ENCODE measurements at regions not wholly inside any gene's neighbourhood (a gene's known extent, or its start where the extent isn't known, plus 50 kb on each side); places are given as distances from the start of the nearest gene placed in this dataset.

- TF ChIP-seq CTCF (conservative IDR thresholded peaks at IDR 0.05): no peak
- H3K27ac ChIP-seq: no peak overlapping the region
These were observed 75.1 kb upstream of the TBX20 start for GRCh38 chr7:35329026-35329425.

GRCh38 chr7:35319606-35320005 is 65.7 kb upstream of the TBX20 start:
- H3K27ac ChIP-seq: no peak overlapping the region
- TF ChIP-seq ZFX (IDR thresholded peaks at IDR 0.05) (no peak), CTCF (conservative IDR thresholded peaks at IDR 0.05) (no peak)

- H3K27ac ChIP-seq: no peak overlapping the region
- TF ChIP-seq ZFX (IDR thresholded peaks at IDR 0.05) (no peak), CTCF (conservative IDR thresholded peaks at IDR 0.05) (no peak)
These were observed 62.6 kb upstream of the TBX20 start for GRCh38 chr7:35316549-35316948.

GRCh38 chr7:35315517-35315916 is 61.6 kb upstream of the TBX20 start:
- no peak for TF ChIP-seq CTCF (conservative IDR thresholded peaks at IDR 0.05)
- TF ChIP-seq ZFX (IDR thresholded peaks at IDR 0.05): no peak
- H3K27ac ChIP-seq: no peak overlapping the region

- TF ChIP-seq CTCF (conservative IDR thresholded peaks at IDR 0.05) (no peak), ZFX (IDR thresholded peaks at IDR 0.05) (no peak)
- H3K27ac ChIP-seq: no peak overlapping the region
These were observed 60.5 kb upstream of the TBX20 start for GRCh38 chr7:35314354-35314753.

GRCh38 chr7:35313575-35313974 is 59.7 kb upstream of the TBX20 start:
- H3K27ac ChIP-seq: no peak overlapping the region
- TF ChIP-seq CTCF (conservative IDR thresholded peaks at IDR 0.05) (no peak), ZFX (IDR thresholded peaks at IDR 0.05) (no peak)
